ENCODE measurements at regions not wholly inside any gene's neighbourhood (a gene's known extent, or its start where the extent isn't known, plus 50 kb on each side); places are given as distances from the start of the nearest gene placed in this dataset.

DNA sequence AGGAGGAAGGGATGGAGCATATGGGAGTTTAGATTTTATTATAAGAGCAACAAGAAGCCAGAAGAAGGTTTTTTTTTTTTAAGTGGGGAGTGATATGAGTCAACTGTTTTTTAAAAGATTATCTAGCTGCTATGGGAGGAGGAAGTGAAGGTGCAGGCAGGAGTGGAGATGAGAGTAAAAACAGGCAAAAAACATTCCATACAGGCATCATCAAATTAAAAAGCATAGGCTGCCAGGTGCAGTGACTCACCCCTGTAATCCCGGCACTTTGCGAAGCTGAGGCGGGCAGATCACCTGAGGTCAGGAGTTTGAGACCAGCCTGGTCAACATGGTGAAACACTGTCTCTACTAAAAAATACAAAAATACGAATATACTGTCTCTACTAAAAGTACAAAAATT lies 368.4 kb upstream of the MTNR1B start:
- TF ChIP-seq IRF2 (CRISPR knock-in tag; IDR thresholded peaks at IDR 0.05): no peak
- TF ChIP-seq SNAI1 (CRISPR knock-in tag; IDR thresholded peaks at IDR 0.05; ENCODE audit: borderline replicate concordance): no peak
- no peak for TF ChIP-seq GTF3A (CRISPR knock-in tag; conservative IDR thresholded peaks at IDR 0.05)
- no peak for TF ChIP-seq MYNN (CRISPR knock-in tag; IDR thresholded peaks at IDR 0.05; ENCODE audit: low read depth)
- no peak for TF ChIP-seq JUNB (CRISPR knock-in tag; IDR thresholded peaks at IDR 0.05; ENCODE audit: borderline replicate concordance)
- no peak for TF ChIP-seq ZBTB43 (CRISPR knock-in tag; conservative IDR thresholded peaks at IDR 0.05)
- TF ChIP-seq POLR2AphosphoS2 (IDR thresholded peaks at IDR 0.05; ENCODE audit: low read depth, low read length): no peak
- TF ChIP-seq TAF1 (CRISPR knock-in tag; IDR thresholded peaks at IDR 0.05): no peak
- TF ChIP-seq RFX5 (IDR thresholded peaks at IDR 0.05; ENCODE audit: low read depth, low read length): no peak
